Upper lobe of left lung (tissue), 6 donors: ENCODE measurements at regions not wholly inside any gene's neighbourhood (a gene's known extent, or its start where the extent isn't known, plus 50 kb on each side); places are given as distances from the start of the nearest gene placed in this dataset.

Experiments used
- ATAC-seq, 2 donors: fragments of 200-7000 bp; cut with Tn5 transposase; one replicate each; pipeline ENCODE4 v1.9.1; 2022; ENCODE audit warnings: mild to moderate bottlenecking in 2 of 2, moderate library complexity in 2 of 2; ENCODE audit not compliant: low FRiP score in 2 of 2
- DNase-seq, 2 donors: peaks; one replicate each; pipeline ENCODE4 v3.0.0-alpha.2; 2019 to 2020
- H3K27ac ChIP-seq, 4 donors: fragments of 200-600 bp; sonication (generic); one replicate each; pipeline ENCODE4 v1.5.1; 2016 to 2019
- H3K27me3 ChIP-seq, 4 donors: fragments of 200-600 bp; sonication (generic); one replicate each; pipeline ENCODE4 v1.5.1; 2017 to 2019
- H3K36me3 ChIP-seq, 4 donors: fragments of 200-600 bp; sonication (generic); one replicate each; pipeline ENCODE4 v1.5.1; 2016 to 2019
- H3K4me1 ChIP-seq, 4 donors: fragments of 200-600 bp; sonication (generic); one replicate each; pipeline ENCODE4 v1.5.1; 2018 to 2019
- H3K4me3 ChIP-seq, 4 donors: fragments of 200-600 bp; sonication (generic); one replicate each; pipeline ENCODE4 v1.5.1; 2017 to 2019; ENCODE audit warnings: mild to moderate bottlenecking in 2 of 4, moderate library complexity in 1 of 4
- H3K9me3 ChIP-seq, 4 donors: fragments of 200-600 bp; sonication (generic); one replicate each; pipeline ENCODE4 v1.5.1; 2018 to 2019
- CTCF ChIP-seq, 6 experiments: fragments of 450-650 bp in 4 of 6; fragments of 200-600 bp in 2 of 6; sonication (generic) in 2 of 6; IDR thresholded peaks; one replicate each; pipeline ENCODE4 v1.5.1; 2016 to 2019; ENCODE audit warnings: antibody characterized with exemption in 6 of 6
- EP300 ChIP-seq, 4 donors: sonication (generic); formaldehyde crosslinking; IDR thresholded peaks; one replicate each; pipeline ENCODE4 v1.5.1; 2017; ENCODE audit warnings: antibody characterized with exemption in 4 of 4, control low read depth in 2 of 4
- POLR2A ChIP-seq, 4 donors: fragments of 450-650 bp; IDR thresholded peaks; one replicate each; pipeline ENCODE4 v1.5.1; 2016 to 2017; ENCODE audit warnings: antibody characterized with exemption in 4 of 4, mild to moderate bottlenecking in 2 of 4
- POLR2AphosphoS5 ChIP-seq, 2 donors: sonication (generic); formaldehyde crosslinking; IDR thresholded peaks; one replicate each; pipeline ENCODE4 v1.5.1; 2017; ENCODE audit warnings: antibody characterized with exemption in 2 of 2
- WGBS, 2 donors: methylation state at CpG; one replicate each; pipeline ENCODE4 v1.1.5; 2017 to 2018; 5-methylcytosine and 5-hydroxymethylcytosine counted together
- donor health status: DM: no; HTN: no; CAD: no; lungs with moderate emphysema.
- donor health status: DM: no; HTN: yes; CAD: no; lungs with severe emphysema.

GRCh38 chr2:4528773-4529172 lies 825.4 kb downstream of the DCDC2C start:
- no peaks in the 10 kb centered on the region for H3K4me1 ChIP-seq
- ATAC-seq (no peak), DNase-seq (no peak)
- H3K9me3 ChIP-seq: no peaks in the 10 kb centered on the region
- no peak overlapping the region for H3K4me3 ChIP-seq
- 49 to 74% methylated on average over 3 of the region's 3 CpGs for WGBS, 2 donors
- no peaks in the 10 kb centered on the region for H3K27me3 ChIP-seq
- H3K27ac ChIP-seq: no peak overlapping the region
- TF ChIP-seq EP300 (IDR thresholded peaks at IDR 0.05) (no peak), CTCF (IDR thresholded peaks at IDR 0.05) (no peak), POLR2A (IDR thresholded peaks at IDR 0.05) (no peak)
- H3K36me3 ChIP-seq: no peaks in the 10 kb centered on the region

GRCh38 chr2:4529738-4530137 lies 826.4 kb downstream of the DCDC2C start:
- 72 to 86% methylated on average over 1 of the region's 1 CpG for WGBS, 2 donors
- H3K4me3 ChIP-seq: no peak overlapping the region
- no peak for DNase-seq
- no peaks in the 10 kb centered on the region for H3K36me3 ChIP-seq
- peak in 1 of 2 donors; percentile 53 for ATAC-seq
- no peaks in the 10 kb centered on the region for H3K4me1 ChIP-seq
- H3K27ac ChIP-seq: no peak overlapping the region
- TF ChIP-seq POLR2AphosphoS5 (IDR thresholded peaks at IDR 0.05): no peak
- TF ChIP-seq EP300 (IDR thresholded peaks at IDR 0.05): no peak
- TF ChIP-seq CTCF (IDR thresholded peaks at IDR 0.05): no peak
- no peak for TF ChIP-seq POLR2A (IDR thresholded peaks at IDR 0.05)
- no peaks in the 10 kb centered on the region for H3K27me3 ChIP-seq
- H3K9me3 ChIP-seq: no peaks in the 10 kb centered on the region

- no peak for DNase-seq
- TF ChIP-seq POLR2A (IDR thresholded peaks at IDR 0.05): no peak
- no peak for TF ChIP-seq CTCF (IDR thresholded peaks at IDR 0.05)
- TF ChIP-seq EP300 (IDR thresholded peaks at IDR 0.05): no peak
- no peak for TF ChIP-seq POLR2AphosphoS5 (IDR thresholded peaks at IDR 0.05)
- Histone ChIP-seq H3K27me3 (no peaks in the 10 kb centered on the region), H3K9me3 (no peaks in the 10 kb centered on the region), H3K4me1 (no peaks in the 10 kb centered on the region), H3K27ac (no peak overlapping the region), H3K36me3 (no peaks in the 10 kb centered on the region), H3K4me3 (no peak overlapping the region)
- 77 to 79% methylated on average over 9 of the region's 9 CpGs for WGBS, 2 donors
- ATAC-seq: no peak
Observed at GRCh38 chr2:4530231-4530630, 826.9 kb downstream of the DCDC2C start.

GRCh38 chr2:4533806-4534205 lies 830.4 kb downstream of the DCDC2C start:
- Histone ChIP-seq H3K27ac (no peak overlapping the region), H3K4me3 (no peak overlapping the region), H3K9me3 (no peaks in the 10 kb centered on the region), H3K4me1 (no peaks in the 10 kb centered on the region), H3K36me3 (no peaks in the 10 kb centered on the region), H3K27me3 (no peaks in the 10 kb centered on the region)
- TF ChIP-seq POLR2A (IDR thresholded peaks at IDR 0.05) (no peak), POLR2AphosphoS5 (IDR thresholded peaks at IDR 0.05) (no peak), EP300 (IDR thresholded peaks at IDR 0.05) (no peak)
- ATAC-seq (no peak), DNase-seq (no peak)
- 90 to 91% methylated on average over 2 of the region's 2 CpGs for WGBS, 2 donors

- no peaks in the 10 kb centered on the region for H3K27me3 ChIP-seq
- H3K4me3 ChIP-seq: no peak overlapping the region
- TF ChIP-seq CTCF (IDR thresholded peaks at IDR 0.05) (no peak), POLR2AphosphoS5 (IDR thresholded peaks at IDR 0.05) (no peak), EP300 (IDR thresholded peaks at IDR 0.05) (no peak), POLR2A (IDR thresholded peaks at IDR 0.05) (no peak)
- no peak overlapping the region for H3K27ac ChIP-seq
- WGBS, 2 donors: 83% methylated on average over 9 of the region's 9 CpGs
- ATAC-seq: no peak
- H3K4me1 ChIP-seq: no peaks in the 10 kb centered on the region
- H3K9me3 ChIP-seq: no peaks in the 10 kb centered on the region
- no peaks in the 10 kb centered on the region for H3K36me3 ChIP-seq
- DNase-seq: no peak
Observed at GRCh38 chr2:4539121-4539520, 835.7 kb downstream of the DCDC2C start.
